Type B pancreatic cell (in vitro differentiated cells): ENCODE measurements at regions not wholly inside any gene's neighbourhood (a gene's known extent, or its start where the extent isn't known, plus 50 kb on each side); places are given as distances from the start of the nearest gene placed in this dataset.
A peak's percentile ranks its signal among the peaks of the same experiment; 100 is the strongest.

Experiments
- DNase-seq: peaks from one replicate; pipeline ENCODE4 v3.0.0; 2021; ENCODE audit warnings: mixed read lengths; ENCODE audit not compliant: unreplicated experiment; ENCODE audit errors: extremely low spot score
- H3K27ac Mint-ChIP-seq: 2 replicates; pipeline ENCODE4 v1.8.0; 2021; ENCODE audit warnings: mild to moderate bottlenecking, mixed read lengths
- H3K27me3 Mint-ChIP-seq: 2 replicates; pipeline ENCODE4 v1.8.0; 2021; ENCODE audit warnings: mixed read lengths
- H3K36me3 Mint-ChIP-seq: 2 replicates; pipeline ENCODE4 v1.8.0; 2021; ENCODE audit warnings: mixed read lengths
- H3K4me1 Mint-ChIP-seq: one replicate; pipeline ENCODE4 v1.8.0; 2021; ENCODE audit warnings: mixed read lengths; ENCODE audit not compliant: unreplicated experiment
- H3K4me3 Mint-ChIP-seq: 2 replicates; pipeline ENCODE4 v1.8.0; 2021; ENCODE audit warnings: mild to moderate bottlenecking, mixed read lengths
- H3K9me3 Mint-ChIP-seq: 2 replicates; pipeline ENCODE4 v1.8.0; 2021; ENCODE audit warnings: mixed read lengths
- TF ChIP-seq, protein P1 (sequence below): fragments of 200-600 bp; sonication (generic); conservative IDR thresholded peaks from 2 replicates; pipeline ENCODE4 v1.5.0; 2021; ENCODE audit warnings: antibody characterized with exemption, mild to moderate bottlenecking

DNA sequence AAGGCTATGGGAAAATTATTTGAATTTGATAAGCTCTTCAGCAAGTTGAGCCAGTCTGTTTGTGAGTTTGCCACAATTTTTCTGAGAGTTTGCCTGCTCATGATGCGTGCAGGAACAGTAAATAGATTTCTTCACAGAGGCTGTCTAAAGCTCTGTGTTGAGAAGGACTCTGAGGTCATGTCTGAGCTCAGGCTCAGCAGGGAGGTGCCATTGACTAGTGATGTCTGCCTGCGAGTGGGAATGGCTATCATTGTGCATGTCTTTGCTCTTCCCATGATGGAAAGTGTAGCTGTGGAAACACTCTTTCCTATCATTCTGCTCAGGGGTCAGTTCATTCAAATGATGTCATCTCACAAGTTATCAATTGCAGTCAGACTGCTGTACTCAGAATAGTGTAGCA, 142.8 kb downstream of the RASEF start:
- TF ChIP-seq, protein P1, sequence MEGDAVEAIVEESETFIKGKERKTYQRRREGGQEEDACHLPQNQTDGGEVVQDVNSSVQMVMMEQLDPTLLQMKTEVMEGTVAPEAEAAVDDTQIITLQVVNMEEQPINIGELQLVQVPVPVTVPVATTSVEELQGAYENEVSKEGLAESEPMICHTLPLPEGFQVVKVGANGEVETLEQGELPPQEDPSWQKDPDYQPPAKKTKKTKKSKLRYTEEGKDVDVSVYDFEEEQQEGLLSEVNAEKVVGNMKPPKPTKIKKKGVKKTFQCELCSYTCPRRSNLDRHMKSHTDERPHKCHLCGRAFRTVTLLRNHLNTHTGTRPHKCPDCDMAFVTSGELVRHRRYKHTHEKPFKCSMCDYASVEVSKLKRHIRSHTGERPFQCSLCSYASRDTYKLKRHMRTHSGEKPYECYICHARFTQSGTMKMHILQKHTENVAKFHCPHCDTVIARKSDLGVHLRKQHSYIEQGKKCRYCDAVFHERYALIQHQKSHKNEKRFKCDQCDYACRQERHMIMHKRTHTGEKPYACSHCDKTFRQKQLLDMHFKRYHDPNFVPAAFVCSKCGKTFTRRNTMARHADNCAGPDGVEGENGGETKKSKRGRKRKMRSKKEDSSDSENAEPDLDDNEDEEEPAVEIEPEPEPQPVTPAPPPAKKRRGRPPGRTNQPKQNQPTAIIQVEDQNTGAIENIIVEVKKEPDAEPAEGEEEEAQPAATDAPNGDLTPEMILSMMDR = no peak
- Mint-ChIP-seq H3K36me3 (peaks cover 12% of the 10 kb centered on the region), H3K27me3 (peaks cover 15% of the 10 kb centered on the region), H3K4me1 (peaks cover 31% of the 10 kb centered on the region), H3K9me3 (peaks cover 20% of the 10 kb centered on the region), H3K27ac (no peak overlapping the region), H3K4me3 (no peak overlapping the region)
- DNase-seq = no peak

DNA sequence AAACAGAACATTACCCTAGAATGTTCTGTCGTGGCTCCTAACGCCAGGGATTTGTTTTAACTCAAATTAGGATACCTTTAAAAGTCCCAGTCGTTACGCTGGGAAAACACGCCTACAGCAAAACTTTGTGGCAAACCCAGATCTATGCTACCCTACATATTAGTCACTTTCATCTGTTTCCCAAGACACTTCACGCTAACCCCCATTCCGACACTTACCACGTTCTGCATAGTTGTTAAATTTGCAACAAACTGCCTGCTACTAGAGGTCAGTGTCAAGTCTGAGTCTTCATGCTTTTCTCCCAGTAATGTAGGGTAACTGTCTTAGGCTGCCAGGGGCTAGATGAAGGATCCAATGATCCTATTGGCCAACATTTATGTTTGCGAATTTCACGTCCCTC, 140.3 kb downstream of the RASEF start:
- no peak overlapping the region for H3K4me3 Mint-ChIP-seq
- H3K27me3 Mint-ChIP-seq = peaks cover 9% of the 10 kb centered on the region

DNA sequence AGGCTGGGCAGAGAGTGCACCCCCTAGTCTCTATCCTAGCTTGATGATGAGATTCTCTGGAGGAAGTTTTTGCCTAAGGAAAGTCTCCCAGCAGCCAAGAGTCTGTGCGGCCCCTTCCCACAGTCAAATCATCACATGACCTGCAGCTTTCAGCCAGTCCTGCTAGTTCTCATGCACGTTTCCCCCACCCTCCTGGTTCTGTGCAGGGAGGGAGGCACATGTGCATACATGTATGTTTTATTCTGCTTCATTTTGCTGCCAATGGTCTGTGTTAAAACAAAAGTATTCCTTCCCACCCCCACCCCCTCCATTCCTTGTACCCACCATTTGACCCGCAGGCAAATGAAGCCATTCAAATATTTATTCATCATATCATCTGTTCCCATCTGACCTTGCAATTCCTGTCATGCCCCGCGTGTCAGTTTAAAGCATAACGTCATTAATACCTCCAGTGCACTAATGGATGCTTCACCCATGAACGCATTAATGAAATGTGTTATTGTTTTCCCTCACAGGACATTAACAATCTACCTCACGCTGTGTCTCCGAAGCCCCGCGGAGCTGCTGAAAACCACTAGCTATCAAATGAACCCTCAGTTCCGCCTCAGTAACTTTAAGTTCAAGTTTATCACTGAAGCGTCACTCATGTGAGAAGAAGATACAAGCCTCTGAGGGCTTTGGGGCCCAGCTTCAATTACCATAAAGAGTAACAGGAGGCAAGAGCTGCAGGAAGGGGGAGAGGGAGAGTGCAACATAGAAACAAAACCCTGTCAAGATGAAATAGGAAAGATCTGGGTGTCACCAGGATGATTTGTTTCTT, 139.6 kb downstream of the RASEF start:
- Mint-ChIP-seq H3K4me1 (peaks cover 31% of the 10 kb centered on the region), H3K4me3 (peak overlapping the region; percentile 48), H3K9me3 (peaks cover 5% of the 10 kb centered on the region), H3K36me3 (peaks cover 3% of the 10 kb centered on the region), H3K27me3 (peaks cover 9% of the 10 kb centered on the region), H3K27ac (peak overlapping the region; percentile 44)
- TF ChIP-seq, protein P1 = no peak
- DNase-seq = no peak

More for the DNA sequence above, 140.3 kb downstream of the RASEF start:
- no peak overlapping the region for H3K27ac Mint-ChIP-seq
- H3K36me3 Mint-ChIP-seq = peaks cover 3% of the 10 kb centered on the region
- H3K9me3 Mint-ChIP-seq = peaks cover 5% of the 10 kb centered on the region
- peaks cover 31% of the 10 kb centered on the region for H3K4me1 Mint-ChIP-seq
- TF ChIP-seq, protein P1 = no peak
- no peak for DNase-seq

DNA sequence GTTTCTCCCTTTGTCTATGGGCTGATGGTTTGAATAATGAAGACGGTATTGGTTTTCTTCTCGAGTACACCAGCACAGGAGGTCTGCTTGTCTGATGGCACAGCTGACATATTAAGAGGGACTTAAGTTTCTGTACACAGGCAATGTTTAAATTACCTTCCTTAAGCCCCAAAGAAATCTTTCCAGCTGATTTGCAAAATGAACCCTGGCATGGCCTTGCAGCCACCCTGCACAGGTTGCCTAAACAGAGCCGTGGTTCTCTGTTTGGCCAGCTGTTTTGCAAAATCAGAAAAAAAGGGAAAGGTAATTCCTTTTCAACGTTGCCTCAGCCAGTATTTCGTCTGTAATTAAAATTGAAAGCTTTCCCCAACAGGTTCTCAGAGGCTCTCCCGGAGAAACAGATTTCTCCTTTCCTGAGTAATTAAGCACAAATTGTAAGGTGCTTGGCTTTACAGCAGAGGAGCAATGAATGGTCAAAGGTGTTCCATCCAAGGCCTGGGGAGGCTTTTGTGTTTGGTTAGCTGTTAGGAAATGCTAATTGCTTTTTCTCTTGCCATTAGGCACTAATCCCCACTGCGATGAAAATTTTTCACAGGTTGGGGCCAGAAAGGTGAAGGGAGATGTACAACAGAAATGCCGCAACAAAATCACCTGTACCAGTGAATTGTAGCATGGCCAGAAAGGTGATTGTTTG, 138.9 kb downstream of the RASEF start:
- TF ChIP-seq, protein P1 = no peak
- H3K36me3 Mint-ChIP-seq = peaks cover 3% of the 10 kb centered on the region
- H3K4me3 Mint-ChIP-seq = peak overlapping the region; percentile 48
- DNase-seq = no peak
- H3K27ac Mint-ChIP-seq = peak overlapping the region; percentile 44
- peaks cover 9% of the 10 kb centered on the region for H3K27me3 Mint-ChIP-seq
- peaks cover 5% of the 10 kb centered on the region for H3K9me3 Mint-ChIP-seq
- H3K4me1 Mint-ChIP-seq = peaks cover 31% of the 10 kb centered on the region
